SU-DHL-6 (cell line): ENCODE measurements at regions not wholly inside any gene's neighbourhood (a gene's known extent, or its start where the extent isn't known, plus 50 kb on each side); places are given as distances from the start of the nearest gene placed in this dataset.

ENCODE experiments used
- EZH2phosphoT487 ChIP-seq: fragments of 200-600 bp; sonication (generic), shearing (Covaris generic); conservative IDR thresholded peaks from 2 replicates; pipeline ENCODE4 v1.6.1; 2018; ENCODE audit warnings: mild to moderate bottlenecking, antibody characterized with exemption, low read length, moderate library complexity, mixed read lengths
- TF ChIP-seq, protein P1 (sequence below): fragments of 200-600 bp; sonication (generic); IDR thresholded peaks from one replicate; pipeline ENCODE4 v1.5.1; 2017; ENCODE audit warnings: antibody characterized with exemption, mild to moderate bottlenecking, low read length, moderate library complexity; ENCODE audit not compliant: insufficient read depth, poor library complexity, severe bottlenecking

DNA sequence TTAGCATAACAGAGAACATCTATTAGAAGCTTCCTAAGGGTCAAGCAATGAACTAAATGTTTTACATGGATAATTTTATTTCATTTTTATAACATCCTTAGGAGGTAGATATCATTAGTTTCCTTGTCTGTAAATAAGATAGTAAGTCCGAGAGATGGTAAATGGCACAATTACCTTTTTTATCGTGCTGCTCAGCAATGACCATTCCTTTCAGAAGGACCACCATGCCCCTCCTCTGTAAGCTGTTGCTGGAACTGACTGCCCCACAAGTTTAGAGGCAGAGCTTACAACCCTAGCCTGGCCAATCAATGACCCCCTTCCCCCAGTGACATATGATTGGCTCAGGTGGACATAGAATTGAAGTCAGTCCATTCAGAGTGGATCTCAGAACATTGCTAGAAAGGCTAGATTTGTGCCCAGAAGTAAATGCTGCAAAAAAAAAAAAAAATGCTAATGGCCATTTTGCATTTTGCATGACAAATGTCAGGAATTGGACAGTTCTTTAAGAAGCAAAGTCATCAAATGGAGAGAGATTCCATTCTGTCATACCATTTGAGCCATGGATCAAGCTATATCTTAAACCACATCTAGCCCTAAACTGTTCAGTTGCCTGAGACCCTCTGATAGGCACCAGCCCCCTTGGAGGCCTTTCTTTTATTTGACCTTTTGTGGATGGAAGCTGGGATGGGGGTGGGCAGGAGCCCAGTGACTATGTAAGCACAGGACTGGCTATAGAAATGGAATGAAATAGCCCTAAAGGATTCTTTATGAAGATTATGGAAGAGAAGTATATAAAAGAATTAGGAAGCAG, 668.3 kb downstream of the UQCRFS1 start:
- TF ChIP-seq, protein P1, sequence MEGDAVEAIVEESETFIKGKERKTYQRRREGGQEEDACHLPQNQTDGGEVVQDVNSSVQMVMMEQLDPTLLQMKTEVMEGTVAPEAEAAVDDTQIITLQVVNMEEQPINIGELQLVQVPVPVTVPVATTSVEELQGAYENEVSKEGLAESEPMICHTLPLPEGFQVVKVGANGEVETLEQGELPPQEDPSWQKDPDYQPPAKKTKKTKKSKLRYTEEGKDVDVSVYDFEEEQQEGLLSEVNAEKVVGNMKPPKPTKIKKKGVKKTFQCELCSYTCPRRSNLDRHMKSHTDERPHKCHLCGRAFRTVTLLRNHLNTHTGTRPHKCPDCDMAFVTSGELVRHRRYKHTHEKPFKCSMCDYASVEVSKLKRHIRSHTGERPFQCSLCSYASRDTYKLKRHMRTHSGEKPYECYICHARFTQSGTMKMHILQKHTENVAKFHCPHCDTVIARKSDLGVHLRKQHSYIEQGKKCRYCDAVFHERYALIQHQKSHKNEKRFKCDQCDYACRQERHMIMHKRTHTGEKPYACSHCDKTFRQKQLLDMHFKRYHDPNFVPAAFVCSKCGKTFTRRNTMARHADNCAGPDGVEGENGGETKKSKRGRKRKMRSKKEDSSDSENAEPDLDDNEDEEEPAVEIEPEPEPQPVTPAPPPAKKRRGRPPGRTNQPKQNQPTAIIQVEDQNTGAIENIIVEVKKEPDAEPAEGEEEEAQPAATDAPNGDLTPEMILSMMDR, result no peak
- no peak for TF ChIP-seq EZH2phosphoT487
